ENCODE measurements at regions not wholly inside any gene's neighbourhood (a gene's known extent, or its start where the extent isn't known, plus 50 kb on each side); places are given as distances from the start of the nearest gene placed in this dataset.

- Mint-ChIP-seq H3K4me1 (peaks cover 3% of the 10 kb centered on the region), H3K27me3 (ENCODE audit: low read depth) (no peaks in the 10 kb centered on the region), H3K4me3 (no peak overlapping the region), H3K9me3 (peaks cover 3% of the 10 kb centered on the region), H3K36me3 (ENCODE audit: low read depth) (no peaks in the 10 kb centered on the region), H3K27ac (ENCODE audit: unreplicated experiment) (no peak overlapping the region)
- TF ChIP-seq CTCF (conservative IDR thresholded peaks at IDR 0.05), result no peak
- DNase-seq (ENCODE audit: low read depth, low spot score), result no peak
Observed at GRCh38 chr11:128399251-128400121, 187.9 kb downstream of the ETS1 start.

GRCh38 chr11:128398517-128399250 lies 188.7 kb downstream of the ETS1 start:
- Mint-ChIP-seq H3K9me3 (peaks cover 3% of the 10 kb centered on the region), H3K27ac (ENCODE audit: unreplicated experiment) (no peak overlapping the region), H3K27me3 (ENCODE audit: low read depth) (no peaks in the 10 kb centered on the region), H3K36me3 (ENCODE audit: low read depth) (no peaks in the 10 kb centered on the region), H3K4me1 (no peaks in the 10 kb centered on the region), H3K4me3 (no peak overlapping the region)
- DNase-seq (ENCODE audit: low read depth, low spot score), result no peak
- TF ChIP-seq CTCF (conservative IDR thresholded peaks at IDR 0.05), result no peak

GRCh38 chr11:128397362-128397761 lies 190.0 kb downstream of the ETS1 start:
- Mint-ChIP-seq H3K27me3 (ENCODE audit: low read depth) (no peaks in the 10 kb centered on the region), H3K27ac (ENCODE audit: unreplicated experiment) (no peak overlapping the region), H3K4me3 (no peak overlapping the region), H3K9me3 (peaks cover 3% of the 10 kb centered on the region), H3K36me3 (ENCODE audit: low read depth) (no peaks in the 10 kb centered on the region), H3K4me1 (peaks cover 4% of the 10 kb centered on the region)
- no peak for DNase-seq (ENCODE audit: low read depth, low spot score)
- TF ChIP-seq CTCF (conservative IDR thresholded peaks at IDR 0.05), result no peak

- H3K4me1 Mint-ChIP-seq, result peaks cover 18% of the 10 kb centered on the region
- DNase-seq (ENCODE audit: low read depth, low spot score), result no peak
- H3K9me3 Mint-ChIP-seq, result peaks cover 3% of the 10 kb centered on the region
- H3K27ac Mint-ChIP-seq (ENCODE audit: unreplicated experiment), result no peak overlapping the region
- H3K36me3 Mint-ChIP-seq (ENCODE audit: low read depth), result no peaks in the 10 kb centered on the region
- no peak for TF ChIP-seq CTCF (conservative IDR thresholded peaks at IDR 0.05)
- H3K27me3 Mint-ChIP-seq (ENCODE audit: low read depth), result no peaks in the 10 kb centered on the region
- no peak overlapping the region for H3K4me3 Mint-ChIP-seq
Observed at GRCh38 chr11:128394431-128395089, 192.8 kb downstream of the ETS1 start.

GRCh38 chr11:128392259-128392658 lies 195.1 kb downstream of the ETS1 start:
- DNase-seq (ENCODE audit: low read depth, low spot score), result no peak
- H3K27ac Mint-ChIP-seq (ENCODE audit: unreplicated experiment), result no peak overlapping the region

More at GRCh38 chr11:128392259-128392658, 195.1 kb downstream of the ETS1 start:
- Mint-ChIP-seq H3K36me3 (ENCODE audit: low read depth) (no peaks in the 10 kb centered on the region), H3K27me3 (ENCODE audit: low read depth) (no peaks in the 10 kb centered on the region), H3K9me3 (peaks cover 3% of the 10 kb centered on the region), H3K4me1 (peaks cover 32% of the 10 kb centered on the region), H3K4me3 (no peak overlapping the region)
- TF ChIP-seq CTCF (conservative IDR thresholded peaks at IDR 0.05), result no peak

Measured in neural crest cell (in vitro differentiated cells).